ENCODE measurements at regions not wholly inside any gene's neighbourhood (a gene's known extent, or its start where the extent isn't known, plus 50 kb on each side); places are given as distances from the start of the nearest gene placed in this dataset.

GRCh38 chr5:28370896-28371295 lies 1332.5 kb upstream of the CDH9 start:
- TF ChIP-seq POLR2A (IDR thresholded peaks at IDR 0.05; ENCODE audit: extremely low read depth, insufficient read length) (no peak), CTCF (IDR thresholded peaks at IDR 0.05; ENCODE audit: low read depth, low read length) (no peak)
